RWPE2 (cell line): ENCODE measurements at regions not wholly inside any gene's neighbourhood (a gene's known extent, or its start where the extent isn't known, plus 50 kb on each side); places are given as distances from the start of the nearest gene placed in this dataset.

Experiments
- ATAC-seq: fragments of 200-7000 bp; cut with Tn5 transposase; 3 replicates; pipeline ENCODE4 v1.9.1; 2021; ENCODE audit warnings: low read depth
- DNase-seq: peaks from one replicate; pipeline ENCODE4 v3.0.0-alpha.2; 2020; ENCODE audit warnings: low spot score
- H3K27ac ChIP-seq: fragments of 450-650 bp; 2 replicates; pipeline ENCODE4 v1.5.1; 2017; ENCODE audit warnings: mild to moderate bottlenecking; ENCODE audit not compliant: poor library complexity, severe bottlenecking
- H3K27me3 ChIP-seq: fragments of 250-450 bp; sonication (Bioruptor Pico); 2 replicates; pipeline ENCODE4 v1.5.1; 2021; ENCODE audit warnings: mild to moderate bottlenecking, moderate library complexity; ENCODE audit not compliant: insufficient read depth, poor library complexity, severe bottlenecking
- H3K36me3 ChIP-seq: fragments of 250-450 bp; sonication (Bioruptor Pico); 2 replicates; pipeline ENCODE4 v1.5.1; 2020; ENCODE audit warnings: low read depth, mild to moderate bottlenecking, moderate library complexity
- H3K4me1 ChIP-seq: fragments of 250-450 bp; sonication (Bioruptor Pico); 2 replicates; pipeline ENCODE4 v1.5.1; 2021; ENCODE audit warnings: mild to moderate bottlenecking, moderate library complexity; ENCODE audit not compliant: insufficient read depth, poor library complexity, severe bottlenecking
- H3K4me3 ChIP-seq: fragments of 250-450 bp; sonication (Bioruptor Pico); 2 replicates; pipeline ENCODE4 v1.5.1; 2021; ENCODE audit warnings: mild to moderate bottlenecking, moderate library complexity; ENCODE audit not compliant: severe bottlenecking
- H3K9me3 ChIP-seq: fragments of 250-450 bp; sonication (Bioruptor Pico); 2 replicates; pipeline ENCODE4 v1.5.1; 2021; ENCODE audit warnings: mild to moderate bottlenecking, moderate library complexity; ENCODE audit not compliant: severe bottlenecking
- CTCF ChIP-seq: fragments of 450-650 bp; IDR thresholded peaks from one replicate; pipeline ENCODE4 v1.5.1; 2017; ENCODE audit warnings: mild to moderate bottlenecking, moderate library complexity; ENCODE audit not compliant: poor library complexity, severe bottlenecking

- Histone ChIP-seq H3K27ac (no peak overlapping the region), H3K27me3 (no peaks in the 10 kb centered on the region), H3K9me3 (no peaks in the 10 kb centered on the region), H3K36me3 (no peaks in the 10 kb centered on the region), H3K4me1 (no peaks in the 10 kb centered on the region), H3K4me3 (no peak overlapping the region)
- TF ChIP-seq CTCF = peak; percentile 62
- DNase-seq (no peak), ATAC-seq (peak; percentile 58)
These were observed 130.2 kb upstream of the TPRG1 start for GRCh38 chr3:189041482-189042090.

GRCh38 chr3:189042832-189043231, 128.9 kb upstream of the TPRG1 start:
- no peak overlapping the region for H3K4me3 ChIP-seq
- no peaks in the 10 kb centered on the region for H3K9me3 ChIP-seq
- DNase-seq (no peak), ATAC-seq (no peak)
- H3K4me1 ChIP-seq = no peaks in the 10 kb centered on the region
- no peak for TF ChIP-seq CTCF
- H3K27me3 ChIP-seq = no peaks in the 10 kb centered on the region
- no peaks in the 10 kb centered on the region for H3K36me3 ChIP-seq
- no peak overlapping the region for H3K27ac ChIP-seq

- H3K4me3 ChIP-seq = no peak overlapping the region
- ATAC-seq (no peak), DNase-seq (no peak)
- no peaks in the 10 kb centered on the region for H3K9me3 ChIP-seq
- no peaks in the 10 kb centered on the region for H3K4me1 ChIP-seq
- TF ChIP-seq CTCF = no peak
- no peaks in the 10 kb centered on the region for H3K27me3 ChIP-seq
- H3K27ac ChIP-seq = no peak overlapping the region
- H3K36me3 ChIP-seq = no peaks in the 10 kb centered on the region
These were observed 122.1 kb upstream of the TPRG1 start for GRCh38 chr3:189049458-189050236.

- Histone ChIP-seq H3K9me3 (no peaks in the 10 kb centered on the region), H3K4me1 (no peaks in the 10 kb centered on the region), H3K4me3 (no peak overlapping the region), H3K27ac (no peak overlapping the region), H3K36me3 (no peaks in the 10 kb centered on the region), H3K27me3 (no peaks in the 10 kb centered on the region)
- TF ChIP-seq CTCF = no peak
- DNase-seq = no peak
- no peak for ATAC-seq
These were observed 118.4 kb upstream of the TPRG1 start for GRCh38 chr3:189053322-189053721.

- Histone ChIP-seq H3K27ac (no peak overlapping the region), H3K36me3 (no peaks in the 10 kb centered on the region), H3K27me3 (peaks cover 16% of the 10 kb centered on the region), H3K9me3 (no peaks in the 10 kb centered on the region), H3K4me3 (no peak overlapping the region), H3K4me1 (no peaks in the 10 kb centered on the region)
- no peak for TF ChIP-seq CTCF
- DNase-seq = no peak
- no peak for ATAC-seq
These were observed 115.0 kb upstream of the TPRG1 start for GRCh38 chr3:189056646-189057335.
